Cardiac septum (tissue), 1 donor: ENCODE measurements at regions not wholly inside any gene's neighbourhood (a gene's known extent, or its start where the extent isn't known, plus 50 kb on each side); places are given as distances from the start of the nearest gene placed in this dataset.

ENCODE experiments used
- DNase-seq: peaks from one replicate; pipeline ENCODE4 v3.0.0-alpha.2; 2020; ENCODE audit warnings: low spot score
- intact Hi-C: fragments of 100-400 bp; cut with DNase I; formaldehyde crosslinking; loops from one replicate; pipeline ENCODE4 v1.14.0; 2022
- donor health status: DM: no; HTN: no; CAD: no.

- intact Hi-C loops, result no loop called here
- no peak for DNase-seq
Measured at GRCh38 chr14:26845151-26845818, 247.5 kb upstream of the NOVA1 start.

DNA sequence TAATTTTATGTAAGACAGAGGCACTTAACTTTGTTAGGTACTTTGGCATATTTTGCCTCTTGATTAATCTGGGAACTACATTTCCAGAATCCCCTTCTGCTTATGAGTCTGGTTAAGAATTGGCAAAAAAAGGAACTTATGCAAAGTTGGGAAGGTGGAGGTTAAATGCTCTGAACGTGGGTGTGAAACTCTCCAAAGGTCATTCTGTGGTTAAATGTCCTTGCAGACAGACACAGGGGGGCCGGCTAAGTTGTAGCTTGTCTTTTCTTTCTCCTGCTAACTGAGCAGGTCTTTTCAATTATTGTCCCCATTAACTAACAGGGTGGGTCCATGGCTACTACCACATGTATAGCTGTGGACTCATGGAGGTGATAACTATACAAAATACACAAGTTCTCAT lies 248.6 kb upstream of the NOVA1 start:
- DNase-seq, result no peak
- intact Hi-C loops, result no loop called here

DNA sequence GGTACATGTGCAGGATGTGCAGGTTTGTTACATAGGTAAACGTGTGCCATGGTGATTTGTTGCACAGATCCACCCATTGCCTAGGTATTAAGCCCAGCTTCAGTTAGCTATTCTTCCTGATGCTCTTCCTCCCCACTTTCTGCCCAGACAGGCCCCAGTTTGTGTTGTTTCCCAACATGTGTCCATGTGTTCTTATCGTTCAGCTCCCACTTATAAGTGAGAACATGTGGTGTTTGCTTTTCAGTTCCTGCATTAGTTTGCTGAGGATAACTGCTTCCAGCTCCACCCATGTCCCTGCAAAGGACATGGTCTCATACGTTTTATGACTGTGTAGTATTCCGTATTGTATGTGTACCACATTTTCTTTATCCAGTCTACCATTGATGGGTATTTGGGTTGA lies 251.7 kb upstream of the NOVA1 start:
- intact Hi-C loops, result no loop called here
- no peak for DNase-seq

GRCh38 chr14:26851793-26852192 lies 254.0 kb upstream of the NOVA1 start:
- intact Hi-C loops, result no loop called here
- no peak for DNase-seq

DNA sequence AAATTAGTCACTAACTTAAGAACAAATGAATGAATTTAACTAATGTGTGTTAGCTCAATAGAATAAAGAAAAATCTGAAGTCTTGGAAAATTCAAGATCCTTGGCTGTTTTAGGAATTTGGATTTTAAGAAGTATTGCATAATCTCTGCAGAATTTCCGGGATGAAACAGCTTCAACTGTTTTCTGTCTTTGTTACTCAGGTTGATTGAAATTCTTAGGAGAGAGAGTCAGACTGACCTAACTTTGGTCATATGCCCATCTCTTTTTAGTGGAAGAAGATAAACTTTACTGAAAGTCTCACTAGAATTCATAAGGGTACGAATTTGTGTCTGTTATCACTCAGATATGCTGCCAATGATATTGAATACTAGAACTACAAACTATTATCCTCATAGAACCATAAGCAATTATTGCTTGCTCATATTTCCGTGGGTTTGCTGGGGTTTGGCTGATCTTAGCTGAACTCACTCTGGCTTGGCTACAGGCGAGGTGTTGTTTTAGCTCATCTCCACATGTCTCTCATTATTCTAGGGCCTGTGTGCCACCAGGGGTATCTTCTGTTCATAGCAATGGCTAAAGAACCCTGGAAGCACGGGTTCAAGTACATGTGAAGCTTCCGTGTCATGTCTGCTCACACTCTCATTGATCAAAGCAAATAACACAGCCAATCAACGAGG lies 257.4 kb upstream of the NOVA1 start:
- intact Hi-C loops, result no loop called here
- DNase-seq, result no peak

- DNase-seq, result no peak
- intact Hi-C loops, result no loop called here
Measured at GRCh38 chr14:26856876-26857518, 259.2 kb upstream of the NOVA1 start.

- intact Hi-C loops, result no loop called here
- no peak for DNase-seq
Measured at GRCh38 chr14:26859483-26859882, 261.6 kb upstream of the NOVA1 start.

- intact Hi-C loops, result no loop called here
- no peak for DNase-seq
Measured at GRCh38 chr14:26860111-26860510, 262.3 kb upstream of the NOVA1 start.

DNA sequence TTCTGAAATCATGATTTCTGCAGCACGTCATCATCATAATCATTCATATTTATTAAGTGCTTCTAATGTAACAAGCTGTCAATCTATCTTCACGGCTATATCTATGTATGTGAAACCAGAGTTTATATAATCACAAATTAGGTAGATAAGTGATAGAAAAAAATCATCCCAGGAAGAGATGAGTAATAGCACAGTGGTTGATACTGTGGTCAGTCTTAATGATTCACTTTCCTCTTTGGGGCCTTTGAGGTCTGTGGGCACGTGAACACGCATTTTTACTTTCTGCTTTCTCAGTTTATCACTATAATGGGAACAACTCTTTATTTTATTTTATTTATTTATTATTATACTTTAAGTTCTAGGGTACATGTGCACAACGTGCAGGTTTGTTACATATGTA lies 265.9 kb upstream of the NOVA1 start:
- DNase-seq, result no peak
- intact Hi-C loops, result no loop called here

DNA sequence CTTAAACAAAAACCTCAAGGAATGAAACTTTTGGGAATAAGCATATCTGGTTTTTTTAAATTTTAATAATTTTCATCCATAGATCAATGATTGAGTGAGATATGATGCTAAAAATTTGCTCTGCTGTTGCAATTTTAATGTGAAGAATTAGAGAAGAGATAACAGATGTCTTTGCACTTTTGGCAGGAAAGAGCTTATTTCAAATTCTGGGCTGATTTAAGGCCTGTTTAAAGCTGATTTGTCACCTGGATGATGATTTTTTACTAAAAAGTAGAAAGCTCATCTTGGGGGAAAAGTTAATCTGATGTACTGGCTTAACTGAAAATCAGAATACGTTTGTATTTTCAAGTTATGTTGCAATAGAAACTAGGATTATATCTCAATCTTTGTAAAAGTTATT lies 268.9 kb upstream of the NOVA1 start:
- intact Hi-C loops, result no loop called here
- no peak for DNase-seq

DNA sequence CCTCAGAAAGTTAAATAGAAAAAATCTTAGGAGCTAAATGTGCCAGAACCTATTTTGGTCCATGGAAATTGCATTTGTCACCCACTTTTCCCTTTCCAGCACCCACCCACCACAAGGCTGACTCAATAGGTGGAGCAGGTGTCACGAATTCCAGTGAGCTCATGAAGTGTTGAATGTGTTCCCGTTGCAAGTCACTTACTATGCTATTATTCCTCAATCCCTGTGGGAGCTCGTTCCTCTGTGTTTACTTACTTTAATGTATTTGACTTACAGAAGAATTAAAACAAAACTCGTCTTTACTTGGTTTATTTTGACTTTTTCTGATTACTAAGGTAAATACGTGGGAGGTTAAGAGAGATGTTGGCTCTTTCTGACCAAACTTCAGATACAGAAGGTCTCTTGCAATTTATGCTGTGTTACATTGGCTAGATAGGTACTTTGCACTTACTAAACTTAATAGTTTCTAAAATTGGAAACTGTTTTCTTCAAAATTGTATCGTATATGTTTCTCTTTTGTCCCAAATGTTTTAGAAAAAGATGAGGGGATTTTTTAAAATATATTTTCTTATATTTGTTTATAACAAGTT lies 269.4 kb upstream of the NOVA1 start:
- intact Hi-C loops, result no loop called here
- no peak for DNase-seq

GRCh38 chr14:26870096-26870495 lies 272.3 kb upstream of the NOVA1 start:
- intact Hi-C loops, result no loop called here

GRCh38 chr14:26870722-26871617 lies 273.1 kb upstream of the NOVA1 start:
- intact Hi-C loops, result no loop called here
- no peak for DNase-seq

More at GRCh38 chr14:26870096-26870495, 272.3 kb upstream of the NOVA1 start:
- DNase-seq, result no peak

DNA sequence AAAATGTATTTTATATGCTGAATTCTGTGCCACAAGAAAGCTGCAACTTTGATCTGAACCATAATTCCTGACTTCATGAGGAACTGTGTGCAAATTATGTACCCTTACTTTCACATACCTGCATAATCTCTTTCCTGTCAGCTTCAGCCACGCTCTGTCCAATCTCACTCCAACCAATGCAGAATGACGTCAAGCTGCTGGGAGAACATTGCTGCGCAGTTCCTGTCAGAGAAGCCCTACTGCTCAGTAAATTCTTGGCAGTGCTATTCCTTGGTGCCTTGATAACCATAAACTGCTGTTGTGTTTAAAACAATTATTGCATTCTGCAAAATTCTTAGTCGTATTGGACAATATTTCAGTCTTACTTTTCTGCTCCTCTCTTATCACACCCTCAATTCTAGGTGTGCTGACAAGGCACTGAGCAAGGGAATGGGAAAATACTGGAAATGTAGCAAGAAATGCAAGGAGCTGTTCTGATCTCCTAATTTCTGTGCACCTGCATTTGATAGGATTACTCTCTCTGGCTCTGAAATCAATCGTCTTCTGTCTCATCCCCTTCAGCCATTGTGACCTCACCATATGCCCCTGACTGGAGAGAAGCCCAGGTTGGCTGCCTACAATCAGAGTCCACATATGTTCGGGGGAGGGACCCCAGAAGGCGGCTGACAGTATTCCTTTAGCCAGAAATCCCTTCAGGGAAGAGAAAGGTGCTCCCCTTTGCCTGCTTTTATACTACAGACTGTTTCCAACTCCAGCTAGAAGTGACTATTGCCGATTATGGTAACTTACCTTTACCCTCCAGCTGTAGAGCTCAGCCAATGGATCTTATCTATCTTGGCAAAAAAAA lies 274.9 kb upstream of the NOVA1 start:
- no peak for DNase-seq
- intact Hi-C loops, result no loop called here

- no peak for DNase-seq
- intact Hi-C loops, result no loop called here
Measured at GRCh38 chr14:26873362-26873960, 275.6 kb upstream of the NOVA1 start.

- intact Hi-C loops, result no loop called here
- DNase-seq, result no peak
Measured at GRCh38 chr14:26887847-26888246, 290.0 kb upstream of the NOVA1 start.

- intact Hi-C loops, result no loop called here
- DNase-seq, result no peak
Measured at GRCh38 chr14:26888592-26888991, 290.8 kb upstream of the NOVA1 start.

DNA sequence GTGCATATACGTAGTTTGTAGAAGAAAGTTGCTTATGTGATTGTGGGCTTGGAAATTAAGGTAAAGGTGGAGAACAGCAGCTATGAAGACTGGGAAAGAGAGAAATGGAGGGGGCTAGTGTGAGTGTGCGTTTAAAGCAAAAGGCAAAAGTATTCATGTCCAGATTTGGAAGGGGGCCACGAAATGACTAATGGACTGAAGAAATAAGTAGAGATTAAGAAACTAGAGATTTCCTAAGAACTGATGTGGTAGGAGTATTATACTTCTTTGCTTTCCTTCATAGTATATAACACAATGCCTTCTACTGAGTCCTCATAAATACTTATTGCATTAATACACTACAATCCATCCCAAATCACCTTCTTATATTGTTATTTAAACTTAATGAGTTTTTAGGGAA lies 298.6 kb upstream of the NOVA1 start:
- DNase-seq, result no peak
- intact Hi-C loops, result no loop called here

GRCh38 chr14:26897196-26897595 lies 299.4 kb upstream of the NOVA1 start:
- intact Hi-C loops, result no loop called here

More at GRCh38 chr14:26897196-26897595, 299.4 kb upstream of the NOVA1 start:
- no peak for DNase-seq
